AG09319 (cell line): ENCODE measurements at regions not wholly inside any gene's neighbourhood (a gene's known extent, or its start where the extent isn't known, plus 50 kb on each side); places are given as distances from the start of the nearest gene placed in this dataset.

ENCODE experiments used
- DNase-seq: peaks from one replicate; pipeline ENCODE4 v3.0.0-alpha.2; 2010; ENCODE audit warnings: low read depth; ENCODE audit errors: extremely low read depth
- TF ChIP-seq, protein P1 (sequence below): IDR thresholded peaks from 2 replicates; pipeline ENCODE4 v1.5.1; 2011; ENCODE audit warnings: low read depth, mild to moderate bottlenecking, inconsistent platforms, low read length, moderate library complexity

DNA sequence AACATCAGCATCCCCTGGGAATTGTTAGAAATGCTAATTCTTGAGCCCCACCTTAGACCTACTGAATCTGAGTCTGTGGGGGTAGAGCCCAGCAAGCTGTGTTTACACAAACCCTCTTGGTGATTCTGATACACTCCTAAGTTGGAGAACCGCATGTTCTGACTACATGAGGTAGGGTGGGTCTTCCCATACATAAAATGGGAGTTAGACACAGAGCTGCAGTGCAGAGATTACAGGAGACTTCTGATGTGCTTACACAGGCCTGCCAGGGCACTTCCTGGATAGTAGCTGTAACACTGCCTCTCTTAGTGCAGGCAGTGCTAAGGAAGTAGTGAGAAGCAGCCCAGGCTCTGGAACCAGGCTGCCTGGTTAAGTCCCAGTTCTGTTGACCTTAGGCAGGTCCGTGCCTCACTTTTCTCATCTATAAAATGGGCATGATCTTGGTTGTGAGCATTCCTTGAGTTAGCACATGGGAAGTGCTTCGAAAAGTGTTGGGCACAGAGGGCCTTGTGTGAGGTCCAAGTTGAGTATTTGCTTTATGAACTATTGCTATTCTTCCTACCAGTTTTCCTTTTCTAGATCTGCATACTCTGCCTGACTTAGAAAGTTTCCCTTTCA lies 67.3 kb downstream of the GLI2 start:
- no peak for DNase-seq
- TF ChIP-seq, protein P1, sequence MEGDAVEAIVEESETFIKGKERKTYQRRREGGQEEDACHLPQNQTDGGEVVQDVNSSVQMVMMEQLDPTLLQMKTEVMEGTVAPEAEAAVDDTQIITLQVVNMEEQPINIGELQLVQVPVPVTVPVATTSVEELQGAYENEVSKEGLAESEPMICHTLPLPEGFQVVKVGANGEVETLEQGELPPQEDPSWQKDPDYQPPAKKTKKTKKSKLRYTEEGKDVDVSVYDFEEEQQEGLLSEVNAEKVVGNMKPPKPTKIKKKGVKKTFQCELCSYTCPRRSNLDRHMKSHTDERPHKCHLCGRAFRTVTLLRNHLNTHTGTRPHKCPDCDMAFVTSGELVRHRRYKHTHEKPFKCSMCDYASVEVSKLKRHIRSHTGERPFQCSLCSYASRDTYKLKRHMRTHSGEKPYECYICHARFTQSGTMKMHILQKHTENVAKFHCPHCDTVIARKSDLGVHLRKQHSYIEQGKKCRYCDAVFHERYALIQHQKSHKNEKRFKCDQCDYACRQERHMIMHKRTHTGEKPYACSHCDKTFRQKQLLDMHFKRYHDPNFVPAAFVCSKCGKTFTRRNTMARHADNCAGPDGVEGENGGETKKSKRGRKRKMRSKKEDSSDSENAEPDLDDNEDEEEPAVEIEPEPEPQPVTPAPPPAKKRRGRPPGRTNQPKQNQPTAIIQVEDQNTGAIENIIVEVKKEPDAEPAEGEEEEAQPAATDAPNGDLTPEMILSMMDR: no peak

- TF ChIP-seq, protein P1: no peak
- no peak for DNase-seq
Measured at GRCh38 chr2:120803764-120804335, 68.2 kb downstream of the GLI2 start.

GRCh38 chr2:120804459-120804858 lies 68.8 kb downstream of the GLI2 start:
- no peak for DNase-seq
- TF ChIP-seq, protein P1: no peak

DNA sequence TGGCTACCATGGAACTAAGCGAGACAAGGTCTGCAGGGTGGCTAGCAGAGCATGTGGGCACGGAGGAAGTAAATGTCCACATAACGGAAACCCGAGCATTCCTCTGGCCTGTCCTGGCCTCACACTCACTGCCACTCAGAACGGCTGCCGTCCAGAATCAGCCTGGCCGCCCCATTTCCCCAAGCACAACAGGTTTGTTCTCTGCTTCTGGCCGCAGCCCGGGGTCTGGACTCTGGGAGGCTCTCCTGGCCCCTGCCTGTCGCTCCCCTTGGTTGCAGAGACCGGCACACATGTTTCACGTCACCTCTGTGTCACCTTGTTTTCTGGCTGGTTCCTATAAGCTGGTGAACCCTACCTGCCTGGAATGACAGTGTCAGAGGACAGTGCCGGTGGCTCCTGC lies 69.3 kb downstream of the GLI2 start:
- no peak for DNase-seq
- TF ChIP-seq, protein P1: no peak

- TF ChIP-seq, protein P1: no peak
- DNase-seq: no peak
Measured at GRCh38 chr2:120805602-120806001, 69.9 kb downstream of the GLI2 start.

- TF ChIP-seq, protein P1: no peak
- no peak for DNase-seq
Measured at GRCh38 chr2:120807751-120808150, 72.1 kb downstream of the GLI2 start.

DNA sequence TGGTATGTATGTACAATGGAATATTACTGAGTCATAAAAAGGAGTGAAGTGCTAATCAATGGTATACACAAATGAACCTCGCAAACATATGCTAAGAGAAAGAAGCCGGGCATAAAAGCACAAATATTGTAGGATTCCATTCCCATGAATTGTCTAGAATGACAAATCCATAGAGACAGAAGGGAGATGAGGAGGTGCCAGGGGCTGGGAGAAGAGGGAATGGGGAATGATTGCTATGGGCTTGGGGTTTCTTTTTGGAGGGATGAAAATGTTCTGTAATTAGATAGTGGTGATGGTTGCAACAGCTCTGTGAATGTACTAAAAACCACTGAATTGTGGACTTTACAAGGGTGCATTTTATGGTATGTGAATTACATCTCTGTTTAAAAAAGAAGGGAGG lies 73.5 kb downstream of the GLI2 start:
- TF ChIP-seq, protein P1: no peak
- no peak for DNase-seq
